ENCODE measurements at regions not wholly inside any gene's neighbourhood (a gene's known extent, or its start where the extent isn't known, plus 50 kb on each side); places are given as distances from the start of the nearest gene placed in this dataset.

GRCh38 chr14:85129921-85130320 is 400.0 kb upstream of the FLRT2 start:
- TF ChIP-seq CTCF (IDR thresholded peaks at IDR 0.05) (no peak), POLR2A (IDR thresholded peaks at IDR 0.05) (no peak), EP300 (IDR thresholded peaks at IDR 0.05) (no peak)
